ENCODE measurements at regions not wholly inside any gene's neighbourhood (a gene's known extent, or its start where the extent isn't known, plus 50 kb on each side); places are given as distances from the start of the nearest gene placed in this dataset.

GRCh38 chr22:48943567-48944432 lies 883.9 kb downstream of the BRD1 start:
- Histone ChIP-seq H3K4me3 (ENCODE audit: low read depth in 1 of 5, low read length in 5 of 5) (no peak overlapping the region), H3K36me3 (ENCODE audit: control insufficient read depth in 5 of 5, insufficient read depth in 5 of 5, low read length in 5 of 5) (no peaks in the 10 kb centered on the region), H3K9me3 (ENCODE audit: control insufficient read depth in 5 of 5, low read length in 5 of 5) (no peaks in the 10 kb centered on the region), H3K27ac (ENCODE audit: low read depth, low read length) (no peak overlapping the region), H3K27me3 (ENCODE audit: control insufficient read depth in 5 of 5, insufficient read depth in 4 of 5, low read length in 5 of 5) (peaks cover 0 to 33% (median 15%) of the 10 kb centered on the region in 5 donors), H3K4me1 (ENCODE audit: control insufficient read depth in 5 of 5, insufficient read depth in 5 of 5, low read length in 5 of 5) (no peaks in the 10 kb centered on the region), H3K9ac (ENCODE audit: low read length in 5 of 5) (no peak overlapping the region)

- Histone ChIP-seq H3K27me3 (ENCODE audit: control insufficient read depth in 5 of 5, insufficient read depth in 4 of 5, low read length in 5 of 5) (peaks cover 0 to 29% (median 15%) of the 10 kb centered on the region in 5 donors), H3K4me3 (ENCODE audit: low read depth in 1 of 5, low read length in 5 of 5) (no peak overlapping the region), H3K4me1 (ENCODE audit: control insufficient read depth in 5 of 5, insufficient read depth in 5 of 5, low read length in 5 of 5) (no peaks in the 10 kb centered on the region), H3K9ac (ENCODE audit: low read length in 5 of 5) (no peak overlapping the region), H3K36me3 (ENCODE audit: control insufficient read depth in 5 of 5, insufficient read depth in 5 of 5, low read length in 5 of 5) (no peaks in the 10 kb centered on the region), H3K27ac (ENCODE audit: low read depth, low read length) (no peak overlapping the region), H3K9me3 (ENCODE audit: control insufficient read depth in 5 of 5, low read length in 5 of 5) (no peaks in the 10 kb centered on the region)
Observed at GRCh38 chr22:48942698-48943566, 884.7 kb downstream of the BRD1 start.

GRCh38 chr22:48941903-48942575 lies 885.6 kb downstream of the BRD1 start:
- no peak overlapping the region for H3K27ac ChIP-seq (ENCODE audit: low read depth, low read length)
- H3K27me3 ChIP-seq (ENCODE audit: control insufficient read depth in 5 of 5, insufficient read depth in 4 of 5, low read length in 5 of 5) = peaks cover 0 to 29% (median 15%) of the 10 kb centered on the region in 5 donors
- H3K36me3 ChIP-seq (ENCODE audit: control insufficient read depth in 5 of 5, insufficient read depth in 5 of 5, low read length in 5 of 5) = no peaks in the 10 kb centered on the region
- no peak overlapping the region for H3K9ac ChIP-seq (ENCODE audit: low read length in 5 of 5)
- no peaks in the 10 kb centered on the region for H3K4me1 ChIP-seq (ENCODE audit: control insufficient read depth in 5 of 5, insufficient read depth in 5 of 5, low read length in 5 of 5)
- H3K4me3 ChIP-seq (ENCODE audit: low read depth in 1 of 5, low read length in 5 of 5) = no peak overlapping the region
- H3K9me3 ChIP-seq (ENCODE audit: control insufficient read depth in 5 of 5, low read length in 5 of 5) = no peaks in the 10 kb centered on the region

- Histone ChIP-seq H3K27ac (ENCODE audit: low read depth, low read length) (no peak overlapping the region), H3K27me3 (ENCODE audit: control insufficient read depth in 5 of 5, insufficient read depth in 4 of 5, low read length in 5 of 5) (peaks cover 0 to 32% (median 15%) of the 10 kb centered on the region in 5 donors), H3K9ac (ENCODE audit: low read length in 5 of 5) (no peak overlapping the region), H3K36me3 (ENCODE audit: control insufficient read depth in 5 of 5, insufficient read depth in 5 of 5, low read length in 5 of 5) (no peaks in the 10 kb centered on the region), H3K4me3 (ENCODE audit: low read depth in 1 of 5, low read length in 5 of 5) (no peak overlapping the region), H3K9me3 (ENCODE audit: control insufficient read depth in 5 of 5, low read length in 5 of 5) (peaks cover 0 to 4% (median 3%) of the 10 kb centered on the region in 5 donors), H3K4me1 (ENCODE audit: control insufficient read depth in 5 of 5, insufficient read depth in 5 of 5, low read length in 5 of 5) (no peaks in the 10 kb centered on the region)
Observed at GRCh38 chr22:48941033-48941902, 886.4 kb downstream of the BRD1 start.

- H3K27me3 ChIP-seq (ENCODE audit: control insufficient read depth in 5 of 5, insufficient read depth in 4 of 5, low read length in 5 of 5) = peaks cover 0 to 30% (median 10%) of the 10 kb centered on the region in 5 donors
- no peak overlapping the region for H3K27ac ChIP-seq (ENCODE audit: low read depth, low read length)
Observed at GRCh38 chr22:48940266-48941032, 887.2 kb downstream of the BRD1 start.

GRCh38 chr22:48939441-48940265 lies 888.0 kb downstream of the BRD1 start:
- Histone ChIP-seq H3K27me3 (ENCODE audit: control insufficient read depth in 5 of 5, insufficient read depth in 4 of 5, low read length in 5 of 5) (peaks cover 0 to 27% (median 9%) of the 10 kb centered on the region in 5 donors), H3K36me3 (ENCODE audit: control insufficient read depth in 5 of 5, insufficient read depth in 5 of 5, low read length in 5 of 5) (no peaks in the 10 kb centered on the region), H3K9me3 (ENCODE audit: control insufficient read depth in 5 of 5, low read length in 5 of 5) (peaks cover 2 to 6% (median 4%) of the 10 kb centered on the region in 5 donors), H3K4me1 (ENCODE audit: control insufficient read depth in 5 of 5, insufficient read depth in 5 of 5, low read length in 5 of 5) (no peaks in the 10 kb centered on the region), H3K9ac (ENCODE audit: low read length in 5 of 5) (no peak overlapping the region), H3K4me3 (ENCODE audit: low read depth in 1 of 5, low read length in 5 of 5) (no peak overlapping the region), H3K27ac (ENCODE audit: low read depth, low read length) (no peak overlapping the region)

More at GRCh38 chr22:48940266-48941032, 887.2 kb downstream of the BRD1 start:
- H3K9ac ChIP-seq (ENCODE audit: low read length in 5 of 5) = no peak overlapping the region
- no peaks in the 10 kb centered on the region for H3K36me3 ChIP-seq (ENCODE audit: control insufficient read depth in 5 of 5, insufficient read depth in 5 of 5, low read length in 5 of 5)
- H3K9me3 ChIP-seq (ENCODE audit: control insufficient read depth in 5 of 5, low read length in 5 of 5) = peaks cover 2 to 6% (median 4%) of the 10 kb centered on the region in 5 donors
- H3K4me1 ChIP-seq (ENCODE audit: control insufficient read depth in 5 of 5, insufficient read depth in 5 of 5, low read length in 5 of 5) = no peaks in the 10 kb centered on the region
- H3K4me3 ChIP-seq (ENCODE audit: low read depth in 1 of 5, low read length in 5 of 5) = no peak overlapping the region

- Histone ChIP-seq H3K9me3 (ENCODE audit: control insufficient read depth in 5 of 5, low read length in 5 of 5) (peaks cover 2 to 8% (median 6%) of the 10 kb centered on the region in 5 donors), H3K27me3 (ENCODE audit: control insufficient read depth in 5 of 5, insufficient read depth in 4 of 5, low read length in 5 of 5) (peaks cover 0 to 20% (median 8%) of the 10 kb centered on the region in 5 donors), H3K27ac (ENCODE audit: low read depth, low read length) (no peak overlapping the region), H3K9ac (ENCODE audit: low read length in 5 of 5) (no peak overlapping the region), H3K4me3 (ENCODE audit: low read depth in 1 of 5, low read length in 5 of 5) (no peak overlapping the region), H3K4me1 (ENCODE audit: control insufficient read depth in 5 of 5, insufficient read depth in 5 of 5, low read length in 5 of 5) (no peaks in the 10 kb centered on the region), H3K36me3 (ENCODE audit: control insufficient read depth in 5 of 5, insufficient read depth in 5 of 5, low read length in 5 of 5) (no peaks in the 10 kb centered on the region)
Observed at GRCh38 chr22:48938741-48939140, 888.9 kb downstream of the BRD1 start.

GRCh38 chr22:48937032-48937639 lies 890.5 kb downstream of the BRD1 start:
- Histone ChIP-seq H3K27ac (ENCODE audit: low read depth, low read length) (no peak overlapping the region), H3K9ac (ENCODE audit: low read length in 5 of 5) (no peak overlapping the region), H3K4me3 (ENCODE audit: low read depth in 1 of 5, low read length in 5 of 5) (no peak overlapping the region), H3K9me3 (ENCODE audit: control insufficient read depth in 5 of 5, low read length in 5 of 5) (peaks cover 2 to 8% (median 6%) of the 10 kb centered on the region in 5 donors), H3K4me1 (ENCODE audit: control insufficient read depth in 5 of 5, insufficient read depth in 5 of 5, low read length in 5 of 5) (no peaks in the 10 kb centered on the region), H3K27me3 (ENCODE audit: control insufficient read depth in 5 of 5, insufficient read depth in 4 of 5, low read length in 5 of 5) (peaks cover 0 to 11% (median 6%) of the 10 kb centered on the region in 5 donors), H3K36me3 (ENCODE audit: control insufficient read depth in 5 of 5, insufficient read depth in 5 of 5, low read length in 5 of 5) (no peaks in the 10 kb centered on the region)
